C4-2B (cell line): ENCODE measurements at regions not wholly inside any gene's neighbourhood (a gene's known extent, or its start where the extent isn't known, plus 50 kb on each side); places are given as distances from the start of the nearest gene placed in this dataset.

Source experiments
- CTCF ChIP-seq: fragments of 450-650 bp; conservative IDR thresholded peaks from 2 replicates; pipeline ENCODE4 v1.5.1; 2017; ENCODE audit warnings: mild to moderate bottlenecking
- ZFX ChIP-seq: fragments of 450-650 bp; IDR thresholded peaks from 2 replicates; pipeline ENCODE4 v1.6.1; 2017

- TF ChIP-seq CTCF (no peak), ZFX (no peak)
These were observed 655.7 kb downstream of the METTL15 start for GRCh38 chr11:28763876-28764275.
